ENCODE measurements at regions not wholly inside any gene's neighbourhood (a gene's known extent, or its start where the extent isn't known, plus 50 kb on each side); places are given as distances from the start of the nearest gene placed in this dataset.

DNA sequence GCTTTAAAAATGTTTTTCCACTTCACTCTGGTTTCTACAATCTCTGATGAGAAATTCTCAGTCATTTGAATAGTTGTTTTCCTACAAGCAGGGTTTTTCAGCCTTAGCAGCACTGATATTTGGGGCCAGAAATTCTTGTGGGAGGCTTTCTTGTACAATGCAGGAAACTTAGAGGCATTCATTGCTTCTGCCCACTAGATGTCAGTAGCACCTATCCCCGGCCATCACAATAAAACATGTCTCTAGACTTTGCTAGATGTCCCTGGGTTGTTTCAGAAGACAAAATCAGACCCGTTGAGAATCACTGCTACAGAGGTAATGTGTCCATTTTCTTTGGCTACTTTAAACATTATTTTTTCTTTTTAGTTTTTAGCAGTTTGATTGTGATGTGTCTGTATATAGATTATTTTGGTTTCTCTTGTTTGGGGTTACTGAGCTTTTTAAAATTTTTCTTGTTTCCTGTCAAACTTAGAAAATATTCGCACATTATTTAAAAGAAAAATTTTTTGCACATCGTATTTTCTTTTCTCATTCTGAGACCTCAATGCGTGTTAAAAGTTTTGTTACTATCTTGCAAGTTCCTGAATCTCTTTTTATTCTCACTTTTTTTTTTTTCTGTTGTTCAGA is 60.8 kb upstream of the CCDC179 start:
- no peaks in the 10 kb centered on the region for H3K9me3 ChIP-seq (ENCODE audit: low read depth)
- H3K27ac ChIP-seq, result no peak overlapping the region
- no peaks in the 10 kb centered on the region for H3K27me3 ChIP-seq
- peaks cover 3% of the 10 kb centered on the region for H3K4me1 ChIP-seq (ENCODE audit: low read depth)
- H3K4me3 ChIP-seq, result no peak overlapping the region
- TF ChIP-seq CTCF (IDR thresholded peaks at IDR 0.05; ENCODE audit: low read depth, low read length), result peak; percentile 88
- H3K36me3 ChIP-seq, result no peaks in the 10 kb centered on the region
- DNase-seq (ENCODE audit: low read depth in 1 of 2, low spot score in 1 of 2), result peak; percentile 60 to 70

DNA sequence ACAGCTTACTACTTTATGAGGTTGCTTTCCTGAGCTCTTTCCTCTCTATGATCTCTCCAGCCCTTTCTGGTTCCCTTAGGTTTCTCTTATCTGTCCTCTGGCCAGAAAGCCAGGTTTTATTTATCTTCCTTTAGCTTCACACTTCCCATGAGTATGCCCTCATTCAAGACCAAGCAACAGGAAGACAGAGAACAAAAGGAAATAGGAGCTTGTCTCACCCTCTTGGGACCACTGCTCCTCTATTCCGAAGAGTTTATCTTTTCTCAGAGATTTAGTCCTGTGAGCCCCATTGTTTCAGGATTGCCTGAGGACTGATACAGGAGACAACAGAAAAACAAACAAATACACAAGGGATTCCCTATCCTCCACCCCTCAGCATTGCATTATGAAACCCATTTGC is 62.4 kb upstream of the CCDC179 start:
- H3K36me3 ChIP-seq, result no peaks in the 10 kb centered on the region
- peaks cover 3% of the 10 kb centered on the region for H3K4me1 ChIP-seq (ENCODE audit: low read depth)

GRCh38 chr11:22923561-22923960 is 63.3 kb upstream of the CCDC179 start:
- no peaks in the 10 kb centered on the region for H3K27me3 ChIP-seq
- DNase-seq (ENCODE audit: low read depth in 1 of 2, low spot score in 1 of 2), result no peak
- TF ChIP-seq CTCF (IDR thresholded peaks at IDR 0.05; ENCODE audit: low read depth, low read length), result no peak
- no peak overlapping the region for H3K4me3 ChIP-seq
- no peaks in the 10 kb centered on the region for H3K9me3 ChIP-seq (ENCODE audit: low read depth)
- H3K27ac ChIP-seq, result no peak overlapping the region
- H3K4me1 ChIP-seq (ENCODE audit: low read depth), result peaks cover 3% of the 10 kb centered on the region
- no peaks in the 10 kb centered on the region for H3K36me3 ChIP-seq

More for the DNA sequence above, 62.4 kb upstream of the CCDC179 start:
- Histone ChIP-seq H3K9me3 (ENCODE audit: low read depth) (no peaks in the 10 kb centered on the region), H3K27me3 (no peaks in the 10 kb centered on the region), H3K27ac (no peak overlapping the region), H3K4me3 (no peak overlapping the region)
- no peak for TF ChIP-seq CTCF (IDR thresholded peaks at IDR 0.05; ENCODE audit: low read depth, low read length)
- DNase-seq (ENCODE audit: low read depth in 1 of 2, low spot score in 1 of 2), result no peak

- no peak overlapping the region for H3K4me3 ChIP-seq
- H3K9me3 ChIP-seq (ENCODE audit: low read depth), result no peaks in the 10 kb centered on the region
- H3K27ac ChIP-seq, result no peak overlapping the region
- no peak for TF ChIP-seq CTCF (IDR thresholded peaks at IDR 0.05; ENCODE audit: low read depth, low read length)
- H3K27me3 ChIP-seq, result no peaks in the 10 kb centered on the region
- no peaks in the 10 kb centered on the region for H3K36me3 ChIP-seq
- no peaks in the 10 kb centered on the region for H3K4me1 ChIP-seq (ENCODE audit: low read depth)
- DNase-seq (ENCODE audit: low read depth in 1 of 2, low spot score in 1 of 2), result no peak
Measured at GRCh38 chr11:22926341-22926740, 66.1 kb upstream of the CCDC179 start.

DNA sequence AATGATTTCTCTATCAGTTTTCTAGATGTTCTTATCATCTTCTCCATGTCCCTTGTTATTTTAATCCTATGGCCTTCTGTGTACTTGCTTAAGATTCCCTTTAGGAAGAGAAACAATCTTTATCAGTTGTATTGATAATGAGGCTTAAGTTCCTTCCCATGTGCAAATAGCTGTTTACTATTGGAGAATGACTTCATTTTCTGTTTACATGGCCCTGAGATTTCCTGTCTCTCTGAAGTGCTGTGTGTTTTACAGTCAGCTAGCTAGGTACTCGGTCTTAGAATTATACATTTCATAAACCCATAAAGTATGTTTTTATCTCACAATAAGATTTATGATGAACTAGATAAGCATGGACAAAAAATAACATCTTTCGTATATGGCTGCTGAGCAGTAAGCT is 67.5 kb upstream of the CCDC179 start:
- Histone ChIP-seq H3K9me3 (ENCODE audit: low read depth) (no peaks in the 10 kb centered on the region), H3K27me3 (no peaks in the 10 kb centered on the region), H3K27ac (no peak overlapping the region), H3K4me1 (ENCODE audit: low read depth) (no peaks in the 10 kb centered on the region), H3K4me3 (no peak overlapping the region), H3K36me3 (no peaks in the 10 kb centered on the region)
- no peak for DNase-seq (ENCODE audit: low read depth in 1 of 2, low spot score in 1 of 2)
- no peak for TF ChIP-seq CTCF (IDR thresholded peaks at IDR 0.05; ENCODE audit: low read depth, low read length)

Data from cardiac muscle cell (in vitro differentiated cells and primary cell).